Dedifferentiated amniotic fluid mesenchymal stem cell (primary cell): ENCODE measurements at regions not wholly inside any gene's neighbourhood (a gene's known extent, or its start where the extent isn't known, plus 50 kb on each side); places are given as distances from the start of the nearest gene placed in this dataset.

Experiments used
- DNase-seq: peaks from one replicate; pipeline ENCODE4 v3.0.0-alpha.2; 2016; ENCODE audit errors: extremely low spot score

DNA sequence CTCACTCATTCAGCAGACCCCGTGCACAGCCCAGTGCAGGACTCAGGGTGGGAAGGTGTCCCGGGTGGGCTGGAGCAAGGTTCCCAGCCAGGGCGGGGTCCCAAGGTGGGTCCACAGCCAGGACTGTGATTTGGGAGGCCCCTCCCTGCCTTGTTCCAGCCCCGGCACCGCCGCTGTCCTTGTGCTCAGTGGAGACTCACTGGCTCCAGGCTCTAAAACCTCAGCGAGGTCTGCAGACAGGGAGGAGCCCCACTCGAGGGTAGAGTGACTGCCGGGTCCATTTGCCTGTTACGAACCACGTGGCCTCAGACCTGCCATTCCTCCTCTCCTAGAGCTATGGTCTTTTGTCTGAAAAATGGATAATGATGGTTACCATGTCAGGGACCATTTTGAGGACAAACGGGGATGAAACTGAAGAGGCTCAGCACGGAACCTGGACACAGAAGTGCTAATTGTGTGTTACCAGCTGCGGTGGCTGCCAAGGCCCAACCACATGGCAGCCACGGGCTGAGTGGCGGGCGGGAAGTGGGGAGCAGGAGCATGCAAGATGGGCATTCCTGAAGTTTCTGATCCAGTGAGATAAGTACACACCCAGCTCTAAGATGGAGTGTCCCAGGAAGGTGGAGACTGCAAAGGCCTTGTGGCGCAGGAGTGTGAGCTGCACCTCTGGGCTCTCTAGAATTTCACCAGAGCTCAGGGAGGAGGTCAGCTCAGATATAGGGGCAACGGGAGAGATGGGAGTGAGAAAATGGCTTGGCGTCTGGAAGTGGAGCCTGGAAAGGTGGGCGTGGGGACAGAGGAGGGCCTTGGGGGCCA, 317.6 kb downstream of the SEC14L1 start:
- DNase-seq = no peak

DNA sequence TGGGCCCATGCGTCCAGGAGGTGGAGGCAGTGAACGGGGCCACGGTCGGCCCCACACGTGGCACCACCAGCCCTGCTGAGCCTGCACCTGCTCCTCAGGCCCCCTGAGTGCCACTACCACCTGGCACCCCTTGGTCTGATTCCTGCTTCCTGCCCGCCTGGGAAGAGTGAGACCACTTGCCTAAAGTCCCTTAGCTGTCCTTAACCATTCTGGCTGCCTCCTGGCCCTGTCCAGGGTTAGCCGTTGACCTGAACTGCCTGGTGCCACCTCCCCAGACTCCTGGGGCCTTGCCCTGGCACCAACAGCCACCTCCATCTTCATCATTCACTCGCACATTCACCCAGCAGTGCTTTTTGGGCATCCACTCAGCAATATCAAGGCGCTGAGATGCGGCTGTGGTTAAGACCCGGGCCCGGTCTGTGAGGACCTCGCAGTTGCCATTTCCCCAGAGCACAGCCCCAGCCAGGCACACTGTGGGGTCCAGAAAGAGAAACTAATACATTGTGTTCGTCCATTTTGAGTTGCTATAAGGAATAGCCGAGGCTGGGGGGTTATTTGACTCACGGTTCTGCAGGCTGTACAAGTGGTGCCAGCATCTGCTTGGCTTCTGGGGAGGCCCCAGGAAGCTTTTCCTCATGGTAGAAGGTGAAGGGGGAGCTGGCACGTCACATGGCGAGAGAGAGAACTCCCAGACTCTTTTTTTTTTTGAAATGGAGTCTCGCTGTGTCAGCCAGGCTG, 318.4 kb downstream of the SEC14L1 start:
- DNase-seq = no peak

DNA sequence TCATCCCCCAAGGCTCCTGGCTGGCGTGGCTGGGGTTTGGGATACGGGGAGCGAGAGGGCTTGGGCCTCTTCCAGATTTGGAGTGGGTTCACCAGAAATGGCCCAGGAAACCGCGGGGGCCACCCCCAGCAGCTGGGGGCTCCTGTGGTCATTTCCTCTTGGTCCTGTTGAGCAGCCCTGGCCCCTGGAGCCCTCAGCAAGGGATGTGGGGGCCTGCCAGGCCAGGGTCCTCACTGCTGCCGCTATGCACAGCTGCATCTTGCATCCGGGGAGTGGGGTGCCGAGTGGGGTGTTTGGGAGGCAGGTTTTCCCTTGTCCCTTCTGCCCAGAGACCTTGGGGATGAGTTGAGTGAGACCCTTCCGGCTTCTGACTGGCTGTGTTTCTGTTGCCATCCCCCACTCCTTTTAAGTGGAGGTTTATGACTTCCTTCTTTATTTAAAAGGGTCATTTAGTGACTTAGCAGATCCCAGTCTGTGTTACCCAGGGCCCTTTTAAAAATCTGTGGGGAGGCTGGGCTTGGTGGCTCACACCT, 319.8 kb downstream of the SEC14L1 start:
- no peak for DNase-seq

DNA sequence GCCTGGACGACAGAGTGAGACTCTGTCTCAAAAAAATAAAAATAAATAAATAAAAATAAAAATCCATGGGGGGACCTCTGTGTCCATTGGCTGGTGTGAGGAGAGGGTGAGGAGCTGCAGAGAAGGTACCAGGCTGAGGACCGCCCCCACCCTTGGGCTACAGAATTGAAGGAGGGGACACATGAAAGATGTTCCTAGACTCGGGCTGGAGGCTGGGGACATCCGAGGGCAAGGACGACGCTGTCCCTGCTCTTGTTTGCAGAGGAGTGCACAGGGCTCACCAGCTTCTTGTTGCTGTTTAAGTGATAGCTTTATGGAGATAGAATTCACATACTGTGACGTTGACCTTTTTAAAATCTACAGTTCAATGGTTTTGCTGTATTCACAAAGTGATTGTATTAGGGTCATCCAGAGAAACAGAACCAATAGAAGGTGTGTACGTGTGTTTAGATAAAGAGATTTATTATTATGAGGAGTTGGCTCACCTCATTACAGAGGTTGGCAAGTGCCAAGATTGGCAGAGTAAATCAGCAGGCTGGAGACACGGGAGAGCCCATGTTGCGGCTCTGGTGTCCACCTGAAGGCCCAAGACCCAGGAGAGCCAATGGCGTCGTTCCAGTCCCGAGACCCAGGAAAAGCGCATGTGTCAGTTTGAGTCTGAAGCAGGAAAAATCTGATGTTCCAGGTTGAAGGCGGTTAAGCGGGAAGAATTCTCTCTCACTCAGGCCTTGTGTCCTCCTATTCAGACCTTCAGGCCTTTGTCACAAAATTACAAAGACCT, 320.7 kb downstream of the SEC14L1 start:
- DNase-seq = no peak

DNA sequence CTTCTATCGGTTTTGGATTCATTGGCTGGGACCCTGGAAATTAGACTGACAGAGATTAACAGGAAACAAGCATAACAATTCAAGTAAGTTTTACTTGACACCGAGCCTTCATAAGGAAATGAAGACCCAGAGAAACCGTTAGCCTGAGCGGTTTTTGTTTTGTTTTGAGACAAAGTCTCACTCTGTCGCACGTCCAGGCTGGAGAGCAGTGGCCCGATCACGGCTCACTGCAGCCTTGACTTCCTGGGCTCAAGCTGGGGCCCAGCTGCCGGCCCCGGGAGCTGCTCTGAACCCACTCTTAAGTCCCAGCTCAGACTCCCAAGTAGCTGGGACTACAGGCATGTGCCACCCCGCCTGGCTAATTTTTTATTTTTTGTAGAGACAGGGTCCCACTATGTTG, 321.3 kb downstream of the SEC14L1 start:
- DNase-seq = no peak

DNA sequence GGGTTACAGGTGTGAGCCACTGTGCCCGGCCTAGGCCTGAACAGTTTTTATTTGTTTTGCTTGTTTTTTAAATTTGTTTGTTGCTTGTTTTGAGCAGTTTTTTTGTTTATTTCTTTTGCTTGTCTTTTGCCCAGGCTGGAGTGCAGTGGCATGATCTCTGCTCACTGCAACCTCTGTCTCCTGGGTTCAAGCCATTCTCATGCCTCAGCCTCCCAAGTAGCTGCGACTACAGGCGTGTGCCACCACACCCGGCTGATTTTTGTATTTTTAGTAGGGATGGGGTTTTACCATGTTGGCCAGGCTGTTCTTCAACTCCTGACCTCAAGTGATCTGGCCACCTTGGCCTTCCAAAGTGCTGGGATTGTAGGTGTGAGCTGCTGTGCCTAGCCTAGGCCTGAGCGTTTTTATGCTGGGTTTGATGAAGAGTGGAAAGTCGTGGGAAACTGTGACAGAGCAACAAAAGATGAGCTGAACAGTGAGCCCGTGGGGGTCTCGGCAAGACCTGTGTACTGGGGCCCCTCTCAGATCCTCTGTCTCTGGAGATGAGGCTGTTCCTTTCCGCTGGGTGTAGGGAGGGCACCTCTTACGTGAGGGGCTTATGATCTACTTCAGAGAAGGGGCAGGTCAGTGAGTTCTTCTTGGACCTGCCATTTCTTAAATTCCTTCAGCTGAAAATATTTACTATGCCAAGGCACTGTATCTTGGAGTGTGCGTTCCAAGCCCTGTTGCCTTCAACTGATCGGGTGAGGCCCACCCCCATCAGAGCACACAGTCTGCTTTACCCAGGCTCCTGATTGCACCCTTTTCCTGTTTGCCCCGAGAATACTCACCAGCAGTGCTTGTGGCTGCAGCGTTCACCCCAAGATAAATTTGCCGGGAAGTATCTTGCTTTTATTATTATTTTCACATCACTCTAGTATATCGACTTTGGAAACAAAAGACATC, 322.1 kb downstream of the SEC14L1 start:
- DNase-seq = no peak

DNA sequence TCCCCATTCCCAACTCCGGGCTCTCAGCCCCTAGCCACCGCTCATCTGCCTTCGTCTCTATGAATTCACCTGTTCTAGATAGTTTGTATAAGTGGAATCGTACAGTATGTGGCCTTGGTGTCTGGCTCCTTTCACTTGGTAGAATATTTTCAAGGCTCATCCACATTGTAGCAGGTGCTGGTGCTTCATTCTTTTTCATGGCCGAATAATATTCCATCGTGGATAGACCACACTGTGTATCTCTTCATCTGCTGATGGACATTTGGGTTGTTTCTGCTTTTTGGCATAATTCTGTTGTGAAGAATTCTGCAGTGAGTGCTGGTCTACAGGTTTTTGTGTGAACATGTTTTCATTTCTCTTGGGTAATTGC, 324.2 kb downstream of the SEC14L1 start:
- DNase-seq = no peak

DNA sequence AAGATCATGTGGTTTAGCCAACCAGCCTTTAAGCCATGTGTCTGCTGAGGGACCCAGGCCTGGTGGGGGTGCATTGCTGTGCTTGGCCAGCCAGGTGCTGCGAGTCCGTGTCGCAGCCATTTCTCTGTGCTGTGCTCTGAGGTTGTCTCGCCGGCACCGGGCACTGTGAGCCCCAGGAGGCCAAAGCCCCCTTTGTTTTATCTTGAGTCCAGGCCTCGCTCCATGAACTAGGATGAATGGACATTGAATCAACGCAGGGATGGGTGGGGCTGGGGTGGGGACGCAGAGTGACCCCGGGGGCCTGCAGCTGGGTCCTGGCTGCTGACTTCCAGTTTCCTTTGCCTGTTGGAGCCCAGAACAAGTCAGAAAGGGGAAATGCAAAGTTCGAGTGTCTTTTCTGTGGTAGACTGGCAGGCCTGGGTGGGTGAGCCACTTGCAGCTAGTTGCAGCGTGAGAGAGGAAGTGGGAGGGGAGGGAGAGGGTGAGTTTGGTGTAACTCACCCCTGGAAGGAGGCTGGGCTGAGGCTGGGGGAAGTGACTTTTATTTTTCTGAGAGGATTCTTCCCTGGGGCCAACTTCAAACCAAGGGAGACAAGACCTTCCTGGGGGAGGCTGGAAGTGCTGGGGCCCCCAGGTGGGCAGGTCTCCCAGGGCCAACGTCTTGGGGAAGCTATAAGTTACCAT, 324.7 kb downstream of the SEC14L1 start:
- peak; percentile 46 for DNase-seq

DNA sequence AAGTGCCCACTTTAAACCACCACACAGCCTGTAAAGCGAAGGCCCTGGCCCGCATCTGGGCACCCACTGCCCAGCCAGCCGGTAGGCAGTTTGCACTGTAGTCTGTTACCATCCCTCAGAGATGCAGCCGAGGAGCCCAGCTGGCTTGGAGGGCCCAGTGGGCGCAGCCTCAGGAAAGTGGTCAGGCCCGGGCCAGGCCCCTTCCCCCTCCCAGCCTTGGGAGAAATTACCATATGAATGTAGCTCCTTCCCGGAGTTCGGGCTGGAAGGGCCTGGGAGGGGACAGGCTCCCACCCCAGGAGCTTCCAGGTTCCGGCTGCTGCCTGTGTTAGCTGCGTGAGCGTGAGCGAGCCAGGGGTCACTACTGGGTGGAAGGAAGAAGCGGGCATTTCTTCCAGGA, 325.4 kb downstream of the SEC14L1 start:
- no peak for DNase-seq

DNA sequence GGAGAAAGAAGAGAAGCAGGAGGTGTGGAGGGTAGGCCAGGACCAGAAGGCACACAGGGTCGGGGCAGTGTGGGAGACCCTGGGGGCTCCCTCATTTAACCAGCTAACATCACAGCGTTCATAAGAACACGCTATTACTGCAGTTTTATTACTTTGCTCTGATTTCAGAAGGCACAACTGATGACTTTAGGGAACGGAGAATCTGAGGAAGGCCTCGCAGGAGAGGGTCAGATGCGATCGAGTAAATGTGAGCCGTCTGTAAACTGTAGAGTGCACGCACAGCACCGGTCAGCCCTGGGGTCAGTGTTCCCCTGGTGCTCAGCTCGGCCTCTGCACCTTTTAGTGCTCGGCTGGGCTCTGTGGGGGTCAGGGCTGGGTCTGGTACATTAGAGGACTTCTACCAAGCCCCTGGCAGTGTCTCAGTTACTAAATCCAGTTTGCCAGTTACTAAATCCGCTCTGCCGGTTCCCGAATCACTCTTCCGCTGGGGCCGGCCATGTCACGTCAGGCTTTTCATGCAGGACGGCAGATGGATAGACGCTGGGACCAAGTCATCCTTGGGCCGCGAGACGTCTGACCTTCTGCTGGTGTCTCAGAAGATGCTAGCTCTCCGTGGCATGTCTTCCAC, 325.9 kb downstream of the SEC14L1 start:
- no peak for DNase-seq

DNA sequence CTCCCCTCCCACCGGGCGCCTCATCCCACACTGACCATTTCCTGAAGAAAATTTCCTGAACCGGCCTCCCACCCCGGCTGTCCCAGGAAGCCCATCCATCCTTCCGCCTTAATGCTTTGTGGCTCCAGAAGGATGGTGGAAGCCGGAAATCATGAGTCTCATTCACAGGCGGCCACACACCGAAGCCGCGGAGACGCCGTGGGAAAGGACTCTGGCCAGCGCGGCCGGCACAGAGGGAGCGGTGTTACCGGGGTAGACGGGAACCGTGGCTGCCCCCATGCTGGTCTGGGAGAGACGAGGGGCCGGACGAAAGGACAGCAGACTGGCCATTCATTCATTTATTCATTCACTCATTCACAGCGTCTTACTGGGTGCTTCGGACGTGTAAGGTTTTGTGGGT, 326.8 kb downstream of the SEC14L1 start:
- no peak for DNase-seq

DNA sequence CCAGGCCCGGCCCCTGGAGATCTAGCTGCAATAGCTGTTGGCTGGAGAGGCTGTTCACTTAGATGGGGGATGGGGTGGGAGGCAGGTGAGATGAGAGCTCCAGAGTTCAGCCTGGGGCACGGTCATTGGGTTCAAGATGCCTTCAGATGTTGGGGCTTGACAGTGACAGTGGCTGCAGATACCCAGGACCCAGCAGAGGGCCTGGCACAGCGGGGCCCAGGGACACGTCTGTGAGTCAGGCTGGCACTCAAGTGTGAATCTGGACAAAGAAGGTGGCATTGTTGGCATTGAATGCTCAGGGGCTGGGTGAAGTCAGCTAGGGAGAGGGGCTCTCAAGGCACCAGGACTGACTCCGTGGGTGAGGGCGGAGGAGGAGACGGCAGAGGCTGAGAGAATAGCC, 328.1 kb downstream of the SEC14L1 start:
- DNase-seq = no peak

DNA sequence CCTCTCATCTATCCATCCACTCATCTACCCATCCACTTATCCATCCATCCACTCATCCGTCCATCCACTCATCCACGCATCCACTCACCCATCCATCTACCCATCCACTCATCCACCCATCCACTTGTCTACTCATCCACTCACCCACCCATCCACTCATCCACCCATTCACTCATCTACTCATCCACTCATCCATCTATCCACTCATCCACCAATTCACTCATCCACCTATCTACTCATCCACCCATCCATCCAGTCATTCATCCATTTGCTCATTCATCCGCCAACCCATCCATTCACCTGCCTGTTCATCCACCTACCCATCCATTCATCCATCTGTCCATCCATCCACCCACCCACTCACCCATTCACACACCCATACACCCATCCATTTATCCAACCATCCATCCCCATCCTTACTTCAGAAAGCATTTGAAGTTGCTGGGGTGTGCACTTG, 329.6 kb downstream of the SEC14L1 start:
- DNase-seq = no peak

DNA sequence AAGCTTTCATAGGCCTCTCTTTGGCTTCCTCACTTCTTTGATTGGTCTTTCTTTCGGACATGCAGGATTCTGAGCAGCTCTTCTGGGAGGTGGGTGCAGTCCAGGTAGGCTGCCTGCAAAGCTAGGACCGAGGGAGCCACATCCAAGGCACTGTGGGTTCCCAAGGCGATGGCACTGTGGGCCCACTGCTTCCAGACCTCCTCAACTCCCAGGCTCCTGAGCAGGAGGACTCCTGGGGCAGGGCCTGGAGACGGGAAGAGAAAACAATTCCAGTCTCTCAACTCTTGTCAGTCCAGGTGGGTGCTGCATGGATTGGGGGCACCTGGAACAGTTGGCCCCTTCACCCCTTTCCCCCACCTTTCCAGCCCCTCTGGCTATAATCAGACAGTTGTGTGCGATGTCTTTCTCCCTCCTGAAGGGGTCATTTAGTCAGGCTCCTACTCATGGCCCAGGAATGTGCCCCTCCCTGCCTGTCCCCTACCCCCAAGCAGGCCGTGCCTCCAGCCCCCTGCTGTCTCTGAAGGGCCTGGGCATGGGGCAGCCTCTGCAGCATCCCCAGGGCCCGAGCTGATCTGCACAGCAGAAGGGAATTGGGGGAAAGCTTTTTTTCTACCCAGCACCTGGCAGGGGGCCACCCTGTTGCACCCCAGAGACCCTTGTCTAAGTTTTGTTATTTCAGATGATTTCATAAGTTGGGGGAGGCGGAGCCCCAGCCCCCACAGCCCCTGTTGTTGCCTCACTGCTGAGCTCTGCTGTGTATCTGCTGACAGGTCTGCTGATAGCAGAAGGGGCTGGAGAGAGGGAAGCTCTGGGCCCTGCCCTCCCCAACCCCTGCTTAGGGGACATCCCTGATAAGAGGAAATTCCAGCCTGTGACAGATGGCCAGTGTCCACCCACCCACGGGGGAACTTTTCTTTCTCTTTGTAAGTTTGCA, 330.3 kb downstream of the SEC14L1 start:
- DNase-seq = no peak

DNA sequence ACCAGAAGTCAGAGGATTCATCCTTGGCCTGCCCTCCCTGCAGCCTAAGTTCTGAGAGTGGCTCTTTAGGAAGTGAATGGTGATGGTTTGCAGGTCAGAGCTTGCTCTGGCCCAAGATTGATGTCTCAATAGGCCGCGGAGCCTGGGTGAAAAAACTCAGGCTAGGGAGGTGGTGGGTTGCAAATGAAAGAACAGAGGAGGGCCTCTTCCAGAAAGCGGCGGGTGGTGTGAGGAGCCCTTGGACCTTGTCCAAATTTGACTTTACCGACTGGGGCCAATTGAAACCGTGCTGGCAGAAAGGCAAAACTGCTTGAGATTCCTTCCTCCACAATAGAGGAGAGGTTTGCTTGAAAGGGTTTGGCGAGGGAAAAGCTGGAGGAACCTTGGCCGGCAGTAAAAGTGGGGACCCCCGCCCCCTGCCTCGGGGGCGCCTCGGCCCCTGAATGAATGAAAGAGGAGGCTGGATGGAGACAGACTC, 331.3 kb downstream of the SEC14L1 start:
- peak; percentile 63 for DNase-seq

DNA sequence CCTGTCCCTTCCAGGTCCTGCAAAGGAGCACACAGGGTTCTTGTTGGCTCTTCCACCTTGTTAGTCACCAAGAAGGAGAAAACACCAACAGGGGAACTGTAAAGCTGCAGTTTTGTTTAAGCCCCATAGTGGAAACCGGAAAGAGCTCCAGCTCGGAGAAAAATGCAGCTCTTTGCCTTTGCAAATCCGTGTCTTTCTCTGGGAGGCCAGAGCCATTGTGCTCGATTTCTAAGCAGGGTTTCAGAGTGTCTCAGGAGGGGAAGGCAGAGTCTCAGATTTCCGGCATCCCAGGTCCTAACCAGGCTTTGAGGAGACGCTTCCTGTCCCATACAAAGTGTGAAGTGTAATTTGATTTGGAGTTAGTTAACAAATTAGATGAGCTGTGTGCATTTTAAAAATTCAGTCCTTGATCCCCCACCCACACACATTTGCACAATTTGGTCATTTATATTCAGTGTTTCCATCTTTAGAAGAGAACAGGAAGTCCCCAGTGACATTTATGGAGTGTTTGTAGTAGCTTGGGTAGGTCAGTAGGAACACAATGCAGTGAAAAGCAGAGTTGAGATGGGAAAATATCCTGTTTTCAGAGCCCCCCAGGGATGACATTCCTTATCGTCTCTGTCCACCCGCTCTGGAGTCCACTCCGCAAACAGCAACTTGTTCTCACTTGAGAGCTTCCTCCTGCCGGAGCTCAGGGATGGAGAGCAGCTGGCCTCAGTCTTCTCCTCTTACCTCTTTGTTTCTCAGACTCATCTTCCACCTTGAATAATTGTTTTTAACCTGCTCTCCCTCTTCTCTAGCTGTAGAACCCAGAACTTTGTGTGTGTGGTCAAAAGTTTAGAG, 331.9 kb downstream of the SEC14L1 start:
- DNase-seq = no peak

DNA sequence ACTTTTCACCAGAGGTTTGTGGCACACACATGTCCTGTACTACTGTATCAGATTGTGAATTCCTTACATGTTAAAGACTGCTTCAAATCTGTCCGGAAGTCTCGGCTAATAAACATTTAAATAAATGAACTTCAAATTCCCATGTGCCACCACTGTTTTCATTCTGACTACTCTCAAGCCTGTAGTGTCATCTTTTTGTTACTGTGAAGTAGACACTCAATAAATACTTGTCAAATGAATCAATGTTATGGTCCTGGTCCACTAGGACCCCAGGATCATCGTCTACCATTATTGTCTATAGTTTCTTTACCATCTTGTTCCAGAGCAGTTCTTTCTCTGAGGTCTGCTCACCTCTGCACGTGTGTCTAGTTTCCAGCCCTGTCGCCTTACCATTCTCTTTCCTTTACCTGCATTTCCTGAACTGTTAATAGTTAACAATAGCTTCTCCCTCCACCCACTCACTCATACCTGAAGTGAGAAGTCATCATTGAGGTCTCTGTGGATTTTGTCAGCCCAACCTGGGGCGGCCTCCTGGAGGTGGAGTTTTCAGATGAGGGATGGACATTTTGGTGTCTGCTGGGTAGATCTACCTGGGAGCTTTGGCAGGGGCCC, 333.0 kb downstream of the SEC14L1 start:
- no peak for DNase-seq
